T-helper 17 cell (primary cell): ENCODE measurements at regions not wholly inside any gene's neighbourhood (a gene's known extent, or its start where the extent isn't known, plus 50 kb on each side); places are given as distances from the start of the nearest gene placed in this dataset.

ENCODE experiments used
- ATAC-seq: fragments of 150-1000 bp; cut with Tn5 transposase; 2 replicates; pipeline ENCODE4 v1.10.0; 2021; ENCODE audit warnings: mild to moderate bottlenecking, moderate library complexity
- DNase-seq, 3 donors: peaks; one replicate each; pipeline versions ENCODE4 v3.0.0 to v3.0.0-alpha.2; 2020 to 2021
- H3K9me3 ChIP-seq: one replicate; pipeline ENCODE4 v1.7.0; 2013; ENCODE audit warnings: low read length, mild to moderate bottlenecking; ENCODE audit not compliant: control insufficient read depth, poor library complexity, severe bottlenecking
- H3K27ac Mint-ChIP-seq: one replicate; pipeline ENCODE4 v1.8.0; 2022; ENCODE audit warnings: mild to moderate bottlenecking, moderate library complexity, mixed read lengths
- H3K27me3 Mint-ChIP-seq: one replicate; pipeline ENCODE4 v1.8.0; 2022; ENCODE audit warnings: mixed read lengths
- H3K36me3 Mint-ChIP-seq: one replicate; pipeline ENCODE4 v1.8.0; 2022; ENCODE audit warnings: low read depth, mixed read lengths
- H3K4me1 Mint-ChIP-seq: one replicate; pipeline ENCODE4 v1.8.0; 2022; ENCODE audit warnings: mild to moderate bottlenecking, mixed read lengths
- H3K4me3 Mint-ChIP-seq: one replicate; pipeline ENCODE4 v1.8.0; 2022; ENCODE audit warnings: mild to moderate bottlenecking, moderate library complexity, mixed read lengths

DNA sequence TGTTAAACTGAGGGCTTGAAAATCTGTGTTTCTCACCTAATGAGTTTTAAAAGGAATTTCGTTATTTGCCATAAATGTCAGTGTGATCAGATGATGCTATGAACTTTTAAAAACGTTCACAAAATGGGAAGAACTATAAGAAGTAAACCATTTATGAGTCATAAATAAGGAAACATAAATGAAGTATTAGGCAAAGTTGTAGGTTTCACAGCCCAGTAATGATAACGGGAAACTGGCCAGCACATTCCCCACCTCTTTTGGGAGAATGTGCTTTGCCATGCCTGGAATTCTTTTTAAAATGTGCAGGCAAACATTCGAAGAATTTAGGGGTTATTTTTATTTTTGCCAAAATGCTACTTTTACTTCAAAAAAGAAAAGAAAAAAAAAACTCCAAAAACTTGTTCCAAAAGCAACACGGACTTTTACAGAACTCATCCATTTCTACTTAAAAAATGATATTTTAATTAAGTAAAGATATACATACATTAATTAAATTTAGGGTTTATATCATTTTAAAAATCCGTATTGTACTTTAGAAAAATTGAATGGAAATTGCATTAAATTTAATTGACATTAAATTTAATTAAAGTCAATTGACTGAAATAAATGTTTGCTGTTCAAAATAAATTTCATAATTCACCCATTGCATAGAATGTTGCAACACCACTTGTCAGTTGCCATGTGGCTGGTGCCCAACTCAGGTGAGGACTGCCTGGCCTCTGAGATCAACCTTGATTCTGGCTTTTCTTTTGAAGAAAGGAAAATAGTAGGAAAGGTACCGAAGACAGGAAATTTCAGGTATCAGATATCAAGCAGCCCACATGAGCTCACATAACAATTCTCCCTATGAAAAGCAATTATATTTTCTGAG lies 1198.5 kb downstream of the EFNB2 start:
- H3K9me3 ChIP-seq, result no peaks in the 10 kb centered on the region
- Mint-ChIP-seq H3K4me1 (no peaks in the 10 kb centered on the region), H3K27me3 (peaks cover 5% of the 10 kb centered on the region), H3K27ac (no peak overlapping the region), H3K4me3 (no peak overlapping the region), H3K36me3 (no peaks in the 10 kb centered on the region)
- DNase-seq (no peak), ATAC-seq (no peak)

DNA sequence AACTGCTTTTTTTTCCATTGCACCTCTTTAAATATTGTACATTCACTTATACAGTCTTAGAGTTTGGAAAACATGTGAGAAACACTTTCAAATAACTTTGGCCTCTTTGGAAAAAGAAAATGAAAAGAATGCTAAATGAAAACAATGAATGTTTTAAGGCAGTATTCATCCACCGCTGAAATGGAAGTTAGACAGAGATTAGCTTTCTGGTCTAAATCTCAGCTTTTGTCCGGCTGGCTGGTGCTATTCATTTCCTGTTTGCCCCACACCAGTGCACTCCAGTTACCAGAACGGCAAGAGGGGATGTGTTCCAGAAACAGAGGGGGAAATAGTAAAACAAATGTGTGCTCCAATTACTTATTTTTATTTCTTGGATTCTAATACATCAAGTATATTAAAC lies 1201.3 kb downstream of the EFNB2 start:
- no peak for DNase-seq
- H3K4me1 Mint-ChIP-seq, result no peaks in the 10 kb centered on the region
- H3K27me3 Mint-ChIP-seq, result peaks cover 5% of the 10 kb centered on the region
- no peak for ATAC-seq
- no peaks in the 10 kb centered on the region for H3K36me3 Mint-ChIP-seq
- no peaks in the 10 kb centered on the region for H3K9me3 ChIP-seq
- H3K27ac Mint-ChIP-seq, result no peak overlapping the region
- H3K4me3 Mint-ChIP-seq, result no peak overlapping the region

DNA sequence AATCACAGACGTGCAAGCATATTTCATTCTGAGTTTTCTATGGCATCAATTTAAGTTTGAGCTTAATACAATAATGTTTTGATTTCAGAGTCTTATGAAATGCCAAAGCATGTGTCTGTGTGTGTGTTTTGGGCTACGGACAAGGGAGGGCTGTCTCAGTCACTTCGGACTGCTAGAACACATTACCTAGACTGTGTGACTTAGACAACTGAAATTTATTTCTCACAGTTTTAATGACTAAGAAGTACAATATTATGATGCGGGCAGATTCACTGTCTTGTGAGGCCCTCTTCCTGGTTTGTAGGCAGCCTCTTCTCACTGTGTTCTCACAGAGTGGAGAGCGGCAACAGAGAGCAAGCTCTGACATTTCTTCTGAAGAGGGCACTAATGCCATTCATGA lies 1202.0 kb downstream of the EFNB2 start:
- Mint-ChIP-seq H3K27me3 (peaks cover 5% of the 10 kb centered on the region), H3K36me3 (no peaks in the 10 kb centered on the region), H3K4me3 (no peak overlapping the region), H3K4me1 (no peaks in the 10 kb centered on the region), H3K27ac (no peak overlapping the region)
- H3K9me3 ChIP-seq, result no peaks in the 10 kb centered on the region
- ATAC-seq (no peak), DNase-seq (no peak)

DNA sequence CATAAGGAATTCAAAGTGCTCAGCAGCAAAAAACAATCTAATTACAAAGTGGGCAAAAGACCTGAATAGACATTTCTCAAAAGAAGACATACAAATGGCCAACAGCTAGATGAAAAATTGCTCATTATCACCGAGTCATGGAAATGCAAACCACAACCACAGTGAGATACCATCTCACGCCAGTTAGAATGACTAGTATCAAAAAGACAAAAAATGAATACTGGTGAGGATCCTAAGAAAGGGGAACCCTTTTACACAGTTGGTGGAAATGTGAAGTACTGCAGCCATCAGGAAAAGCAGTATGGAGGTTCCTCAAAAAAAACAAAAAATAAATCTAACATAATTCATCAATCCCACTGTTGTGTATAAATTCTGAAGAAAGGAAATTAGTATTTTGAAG lies 1206.1 kb downstream of the EFNB2 start:
- no peak for DNase-seq
- no peak for ATAC-seq

DNA sequence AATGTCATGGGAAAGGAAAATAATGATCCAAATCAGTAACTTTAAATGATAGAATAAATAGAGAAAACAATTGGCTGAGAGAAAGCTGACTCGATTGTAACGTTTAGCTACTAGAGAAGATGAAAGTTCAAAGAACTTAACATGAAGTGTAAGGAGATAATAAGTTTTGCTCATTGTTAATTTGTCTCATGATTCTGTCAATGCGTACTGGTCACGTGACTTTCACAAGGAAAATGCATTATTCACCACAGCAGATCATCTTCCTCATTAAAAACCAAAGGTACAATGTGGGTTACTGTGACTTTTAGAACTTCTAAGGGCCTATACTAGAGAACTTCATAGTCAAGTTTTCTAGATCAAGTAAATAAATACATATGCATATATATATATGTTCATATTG lies 1207.2 kb downstream of the EFNB2 start:
- DNase-seq, result no peak
- no peak for ATAC-seq
- Mint-ChIP-seq H3K4me1 (no peaks in the 10 kb centered on the region), H3K36me3 (no peaks in the 10 kb centered on the region), H3K4me3 (no peak overlapping the region), H3K27me3 (no peaks in the 10 kb centered on the region), H3K27ac (no peak overlapping the region)
- H3K9me3 ChIP-seq, result no peaks in the 10 kb centered on the region

More for the DNA sequence above, 1206.1 kb downstream of the EFNB2 start:
- no peaks in the 10 kb centered on the region for H3K9me3 ChIP-seq
- Mint-ChIP-seq H3K4me1 (no peaks in the 10 kb centered on the region), H3K36me3 (no peaks in the 10 kb centered on the region), H3K27ac (no peak overlapping the region), H3K4me3 (no peak overlapping the region), H3K27me3 (no peaks in the 10 kb centered on the region)

DNA sequence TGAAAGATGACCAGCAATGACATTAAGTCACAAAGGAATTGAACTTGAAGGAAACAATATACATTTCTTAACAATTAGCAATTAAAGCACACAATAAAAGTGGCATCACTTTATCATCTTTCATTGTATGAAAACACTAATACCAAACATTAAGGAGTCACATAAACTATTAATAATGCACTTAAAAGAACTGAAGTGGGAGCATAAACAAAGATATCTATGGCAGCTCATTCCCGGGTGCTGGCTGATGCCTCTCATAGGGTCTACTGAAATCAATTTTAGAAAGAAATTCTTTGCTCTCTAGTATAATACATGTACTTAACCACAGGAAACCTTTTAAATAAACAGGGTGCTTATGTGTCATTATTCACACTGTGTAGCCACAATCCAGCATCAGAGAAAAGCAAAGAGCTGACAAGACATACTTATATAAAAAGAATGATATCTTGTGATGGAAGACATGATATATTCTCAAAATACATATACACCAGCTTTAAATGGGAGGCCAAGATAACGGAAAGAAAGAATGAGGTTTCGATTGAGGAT lies 1207.8 kb downstream of the EFNB2 start:
- H3K4me3 Mint-ChIP-seq, result no peak overlapping the region
- no peaks in the 10 kb centered on the region for H3K36me3 Mint-ChIP-seq
- ATAC-seq (no peak), DNase-seq (no peak)
- H3K9me3 ChIP-seq, result no peaks in the 10 kb centered on the region
- no peak overlapping the region for H3K27ac Mint-ChIP-seq
- H3K27me3 Mint-ChIP-seq, result no peaks in the 10 kb centered on the region
- no peaks in the 10 kb centered on the region for H3K4me1 Mint-ChIP-seq

DNA sequence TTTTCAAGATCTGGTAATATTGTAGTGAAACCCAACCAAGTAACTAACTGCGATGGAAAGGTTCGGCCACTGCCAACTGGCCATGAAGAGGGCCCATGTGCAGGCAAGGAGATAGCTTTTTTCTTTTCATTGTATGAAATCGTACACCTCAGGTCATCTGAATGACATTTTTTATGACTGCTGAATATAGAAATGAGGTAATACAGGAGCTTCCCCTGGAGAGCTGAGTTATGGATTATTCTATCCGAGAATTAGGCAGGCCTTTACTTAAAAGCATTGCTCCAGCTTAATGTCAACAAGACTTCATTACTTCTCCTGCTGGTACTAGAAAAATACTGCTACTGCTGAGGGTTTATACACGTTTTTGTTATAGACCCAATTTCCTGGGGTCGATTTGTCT lies 1215.6 kb downstream of the EFNB2 start:
- H3K9me3 ChIP-seq, result no peaks in the 10 kb centered on the region
- no peaks in the 10 kb centered on the region for H3K27me3 Mint-ChIP-seq
- DNase-seq, result no peak
- no peak overlapping the region for H3K4me3 Mint-ChIP-seq
- H3K36me3 Mint-ChIP-seq, result no peaks in the 10 kb centered on the region
- H3K27ac Mint-ChIP-seq, result no peak overlapping the region
- ATAC-seq, result no peak
- no peaks in the 10 kb centered on the region for H3K4me1 Mint-ChIP-seq

DNA sequence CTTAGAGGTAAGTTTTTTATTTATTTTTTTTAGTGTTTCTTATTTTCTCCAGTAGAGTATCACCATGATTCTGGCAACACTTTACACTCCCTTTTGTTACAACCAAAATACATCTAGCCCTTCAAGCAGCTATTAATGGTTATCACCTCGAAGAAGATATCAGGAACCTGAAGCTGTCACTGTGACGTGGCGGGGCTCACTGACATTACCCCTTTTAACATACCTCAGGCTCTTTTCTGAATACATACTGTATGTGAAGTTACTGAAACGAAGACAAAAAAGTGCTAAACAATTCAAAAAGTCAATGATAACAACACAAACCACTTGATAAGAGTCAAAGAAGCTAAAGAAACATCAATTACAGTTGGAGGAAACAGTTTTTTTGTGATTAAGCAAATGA lies 1218.7 kb downstream of the EFNB2 start:
- ATAC-seq, result no peak
- H3K36me3 Mint-ChIP-seq, result no peaks in the 10 kb centered on the region
- no peaks in the 10 kb centered on the region for H3K27me3 Mint-ChIP-seq
- H3K9me3 ChIP-seq, result no peaks in the 10 kb centered on the region
- H3K4me1 Mint-ChIP-seq, result no peaks in the 10 kb centered on the region
- DNase-seq, result no peak
- H3K4me3 Mint-ChIP-seq, result no peak overlapping the region
- no peak overlapping the region for H3K27ac Mint-ChIP-seq

DNA sequence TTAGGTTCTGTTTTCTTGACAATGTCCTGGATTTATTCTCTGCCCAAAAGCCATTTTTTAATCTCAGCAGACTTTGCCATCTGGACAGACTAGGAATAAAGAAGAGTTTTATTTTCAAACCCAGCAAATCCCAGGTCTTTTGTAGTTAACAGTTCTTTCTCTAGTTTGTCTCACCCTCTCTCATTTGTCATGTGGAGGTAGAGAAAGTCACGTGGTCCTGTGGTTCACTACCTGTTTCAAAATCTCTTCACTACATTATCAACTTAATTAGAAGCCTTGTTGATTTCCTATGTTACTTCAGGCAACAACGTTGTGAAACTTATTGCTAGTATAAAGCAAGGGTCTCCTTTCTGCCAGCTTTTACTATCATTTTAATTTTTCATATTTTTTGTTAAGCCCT lies 1222.6 kb downstream of the EFNB2 start:
- no peaks in the 10 kb centered on the region for H3K9me3 ChIP-seq
- no peaks in the 10 kb centered on the region for H3K4me1 Mint-ChIP-seq
- H3K27me3 Mint-ChIP-seq, result no peaks in the 10 kb centered on the region
- no peaks in the 10 kb centered on the region for H3K36me3 Mint-ChIP-seq
- no peak for DNase-seq
- no peak for ATAC-seq
- H3K4me3 Mint-ChIP-seq, result no peak overlapping the region
- H3K27ac Mint-ChIP-seq, result no peak overlapping the region

DNA sequence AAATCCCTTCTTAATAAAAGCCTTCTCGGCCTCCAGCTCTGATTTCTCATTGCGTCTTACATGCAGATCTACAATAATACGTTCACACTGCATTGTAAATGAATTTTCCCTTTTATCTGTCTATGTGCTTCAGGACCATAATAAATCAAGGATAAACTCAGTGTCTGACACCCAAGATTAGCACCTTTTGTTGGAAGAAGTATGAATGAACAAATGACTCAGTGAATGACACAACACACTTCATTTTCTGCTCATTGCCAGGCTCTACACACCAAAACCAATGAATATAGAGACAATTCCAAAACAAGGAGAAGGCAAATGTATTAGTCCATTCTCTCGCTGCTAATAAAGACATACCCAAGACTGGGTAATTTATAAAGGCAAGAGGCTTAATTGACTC lies 1224.4 kb downstream of the EFNB2 start:
- DNase-seq (no peak), ATAC-seq (no peak)
- H3K27ac Mint-ChIP-seq, result no peak overlapping the region
- no peak overlapping the region for H3K4me3 Mint-ChIP-seq
- H3K27me3 Mint-ChIP-seq, result no peaks in the 10 kb centered on the region
- H3K9me3 ChIP-seq, result no peaks in the 10 kb centered on the region
- H3K4me1 Mint-ChIP-seq, result no peaks in the 10 kb centered on the region
- H3K36me3 Mint-ChIP-seq, result no peaks in the 10 kb centered on the region

DNA sequence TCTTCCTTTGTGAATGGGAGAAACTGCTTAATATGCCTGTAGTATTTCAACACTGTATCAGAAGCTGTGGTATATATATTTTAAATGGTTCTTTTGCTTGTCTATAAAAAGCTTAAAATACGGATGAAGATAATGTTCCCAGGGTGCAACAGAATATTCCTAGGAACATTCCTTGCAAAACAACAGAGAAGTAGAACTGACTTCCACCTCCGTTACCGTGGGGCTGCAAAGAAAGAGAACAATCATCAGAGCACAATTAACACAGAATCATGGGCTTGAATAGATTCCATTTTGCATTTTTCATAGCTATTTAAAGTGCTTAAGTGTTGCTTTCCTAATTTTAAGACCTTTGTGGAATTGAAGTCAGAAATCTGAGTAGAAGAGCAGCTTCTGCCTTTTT lies 1227.7 kb downstream of the EFNB2 start:
- Mint-ChIP-seq H3K27me3 (no peaks in the 10 kb centered on the region), H3K4me1 (no peaks in the 10 kb centered on the region), H3K4me3 (no peak overlapping the region), H3K27ac (no peak overlapping the region), H3K36me3 (no peaks in the 10 kb centered on the region)
- DNase-seq (no peak), ATAC-seq (no peak)
- no peaks in the 10 kb centered on the region for H3K9me3 ChIP-seq

DNA sequence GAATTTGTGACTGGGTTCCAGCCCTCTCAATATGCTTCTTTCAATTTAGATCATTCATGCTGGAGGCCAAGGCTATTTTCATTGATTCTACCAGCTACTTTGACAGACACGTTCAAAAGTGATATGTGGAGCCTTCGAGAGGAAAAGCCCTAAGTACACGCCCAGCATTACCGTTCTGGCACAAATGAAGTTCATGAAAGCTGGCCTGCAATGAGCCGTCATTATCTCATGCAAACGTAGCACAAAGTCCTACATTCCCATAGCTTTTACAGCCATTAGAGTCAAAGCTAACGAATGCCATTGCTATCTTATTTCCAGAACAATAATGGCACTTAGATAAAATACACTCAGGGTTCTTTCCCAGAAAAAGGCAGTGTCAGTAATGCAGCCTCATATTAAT lies 1237.6 kb downstream of the EFNB2 start:
- no peaks in the 10 kb centered on the region for H3K27me3 Mint-ChIP-seq

DNA sequence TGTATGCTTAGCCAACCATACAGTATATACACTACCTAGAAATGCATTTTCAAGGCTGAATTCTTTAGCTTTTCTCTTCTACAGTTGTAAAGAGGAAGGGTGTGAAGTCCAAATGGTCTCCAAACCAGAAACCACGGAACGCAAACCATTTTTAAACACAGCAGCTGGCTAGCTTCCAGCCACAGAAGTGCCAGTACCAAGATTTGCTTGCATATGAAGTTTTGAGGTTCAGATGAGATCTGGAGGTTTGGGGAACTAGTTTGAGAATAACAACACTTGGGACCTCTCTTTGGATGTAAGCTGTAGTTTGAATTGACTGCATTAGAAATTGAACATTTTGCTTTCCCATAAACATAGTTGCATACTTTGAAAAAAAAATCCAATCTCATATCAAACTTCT lies 1243.5 kb downstream of the EFNB2 start:
- no peaks in the 10 kb centered on the region for H3K36me3 Mint-ChIP-seq
- H3K4me1 Mint-ChIP-seq, result no peaks in the 10 kb centered on the region
- no peak for ATAC-seq
- H3K4me3 Mint-ChIP-seq, result no peak overlapping the region
- H3K27me3 Mint-ChIP-seq, result no peaks in the 10 kb centered on the region
- no peaks in the 10 kb centered on the region for H3K9me3 ChIP-seq
- DNase-seq, result no peak
- H3K27ac Mint-ChIP-seq, result no peak overlapping the region

More for the DNA sequence above, 1237.6 kb downstream of the EFNB2 start:
- no peaks in the 10 kb centered on the region for H3K9me3 ChIP-seq
- Mint-ChIP-seq H3K4me1 (no peaks in the 10 kb centered on the region), H3K27ac (no peak overlapping the region), H3K4me3 (no peak overlapping the region), H3K36me3 (no peaks in the 10 kb centered on the region)
- DNase-seq, result no peak
- ATAC-seq, result no peak

DNA sequence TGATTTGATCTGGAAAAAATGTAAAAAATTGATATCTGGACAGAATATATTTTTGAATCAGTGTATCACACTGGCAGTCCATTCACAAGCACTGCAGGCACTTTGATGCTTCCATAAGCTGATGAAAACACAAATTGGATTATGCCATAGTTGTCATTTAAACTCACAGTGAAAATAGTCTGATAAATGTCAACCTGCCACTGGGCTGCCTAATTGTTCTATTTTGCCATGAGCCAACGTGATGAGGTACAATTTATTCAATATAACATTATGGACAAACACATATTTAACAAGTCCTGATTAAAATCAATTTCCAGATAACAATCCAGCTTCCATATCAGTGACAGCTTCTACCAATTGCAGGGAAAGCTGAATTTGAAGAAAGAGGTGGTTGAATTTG lies 1244.9 kb downstream of the EFNB2 start:
- DNase-seq (no peak), ATAC-seq (no peak)
- Mint-ChIP-seq H3K36me3 (no peaks in the 10 kb centered on the region), H3K4me3 (no peak overlapping the region), H3K27me3 (no peaks in the 10 kb centered on the region), H3K27ac (no peak overlapping the region), H3K4me1 (no peaks in the 10 kb centered on the region)
- H3K9me3 ChIP-seq, result no peaks in the 10 kb centered on the region
